WTC11 (cell line): ENCODE measurements at regions not wholly inside any gene's neighbourhood (a gene's known extent, or its start where the extent isn't known, plus 50 kb on each side); places are given as distances from the start of the nearest gene placed in this dataset.

Source experiments
- ATAC-seq: fragments of 200-7000 bp; cut with Tn5 transposase; 2 replicates; pipeline ENCODE4 v1.10.0; 2021; ENCODE audit warnings: mild to moderate bottlenecking, moderate library complexity
- CTCF ChIA-PET: fragments of 300-600 bp; sonication (Branson Sonifier 250); formaldehyde crosslinking; loops from one replicate; lab custom pipeline; 2021; ENCODE audit warnings: antibody characterized with exemption; lab: Charles Lee
- POLR2A ChIA-PET: fragments of 350-600 bp; sonication (Branson Sonifier 250); formaldehyde crosslinking; loops from one replicate; lab custom pipeline; 2021; ENCODE audit warnings: antibody characterized with exemption; lab: Charles Lee
- DNase-seq: peaks from one replicate; pipeline ENCODE4 v3.0.0; 2021; ENCODE audit warnings: low spot score
- H3K27ac Mint-ChIP-seq: 2 replicates; pipeline ENCODE4 v1.8.0; 2021; ENCODE audit warnings: mixed read lengths
- H3K27me3 Mint-ChIP-seq: 2 replicates; pipeline ENCODE4 v1.8.0; 2021; ENCODE audit warnings: low read depth, mild to moderate bottlenecking, moderate library complexity, mixed read lengths
- H3K36me3 Mint-ChIP-seq: 2 replicates; pipeline ENCODE4 v1.8.0; 2021; ENCODE audit warnings: mixed read lengths
- H3K4me1 Mint-ChIP-seq: 2 replicates; pipeline ENCODE4 v1.8.0; 2022; ENCODE audit warnings: mixed read lengths
- H3K4me3 Mint-ChIP-seq: 2 replicates; pipeline ENCODE4 v1.8.0; 2021; ENCODE audit warnings: mild to moderate bottlenecking, moderate library complexity, mixed read lengths
- H3K9me3 Mint-ChIP-seq: 2 replicates; pipeline ENCODE4 v1.8.0; 2021; ENCODE audit warnings: mixed read lengths
- ATF1 ChIP-seq: sonication (generic); formaldehyde crosslinking; IDR thresholded peaks from 2 replicates; pipeline ENCODE4 v1.8.1; 2023; ENCODE audit warnings: mild to moderate bottlenecking, moderate library complexity, missing genetic modification reagents
- CBFB ChIP-seq: sonication (generic); formaldehyde crosslinking; IDR thresholded peaks from 2 replicates; pipeline ENCODE4 v1.8.1; 2022; ENCODE audit warnings: mild to moderate bottlenecking, low read depth, missing genetic modification reagents
- FOXP1 ChIP-seq: sonication (generic); formaldehyde crosslinking; IDR thresholded peaks from 2 replicates; pipeline ENCODE4 v1.8.0; 2022; ENCODE audit warnings: missing genetic modification reagents, mild to moderate bottlenecking, moderate library complexity, borderline replicate concordance
- GABPB1 ChIP-seq: sonication (generic); formaldehyde crosslinking; IDR thresholded peaks from 2 replicates; pipeline ENCODE4 v1.8.1; 2023; ENCODE audit warnings: mild to moderate bottlenecking, missing genetic modification reagents
- NFE2L1 ChIP-seq: sonication (generic); formaldehyde crosslinking; IDR thresholded peaks from 2 replicates; pipeline ENCODE4 v1.8.1; 2023; ENCODE audit warnings: missing genetic modification reagents
- NR2C2 ChIP-seq: sonication (generic); formaldehyde crosslinking; IDR thresholded peaks from 2 replicates; pipeline ENCODE4 v1.8.0; 2022; ENCODE audit warnings: mild to moderate bottlenecking, missing genetic modification reagents
- PRRX2 ChIP-seq: fragments of 250-450 bp; sonication (Bioruptor Pico); IDR thresholded peaks from 2 replicates; pipeline ENCODE4 v1.8.0; 2021; ENCODE audit warnings: mild to moderate bottlenecking
- SMAD3 ChIP-seq: sonication (generic); formaldehyde crosslinking; IDR thresholded peaks from 2 replicates; pipeline ENCODE4 v1.8.0; 2022; ENCODE audit warnings: missing genetic modification reagents, mild to moderate bottlenecking, borderline replicate concordance
- ZNF317 ChIP-seq: sonication (generic); formaldehyde crosslinking; IDR thresholded peaks from 2 replicates; pipeline ENCODE4 v1.8.1; 2023; ENCODE audit warnings: low read depth, mild to moderate bottlenecking, moderate library complexity, missing genetic modification reagents, borderline replicate concordance
- ZNF396 ChIP-seq: fragments of 250-450 bp; sonication (Bioruptor Pico); IDR thresholded peaks from 2 replicates; pipeline ENCODE4 v1.8.0; 2021; ENCODE audit warnings: mild to moderate bottlenecking, moderate library complexity, borderline replicate concordance
- ZNF423 ChIP-seq: fragments of 250-450 bp; sonication (Bioruptor Pico); IDR thresholded peaks from 2 replicates; pipeline ENCODE4 v2.1.2; 2022; ENCODE audit warnings: mild to moderate bottlenecking, moderate library complexity
- TF ChIP-seq, protein P1 (sequence below): sonication (generic); formaldehyde crosslinking; IDR thresholded peaks from 2 replicates; pipeline ENCODE4 v1.8.1; 2023; ENCODE audit warnings: mild to moderate bottlenecking, missing genetic modification reagents
- TF ChIP-seq, protein P2 (sequence below): fragments of 250-450 bp; sonication (Bioruptor Pico); IDR thresholded peaks from 2 replicates; pipeline ENCODE4 v1.8.0; 2021; ENCODE audit warnings: mild to moderate bottlenecking
- TF ChIP-seq, protein P3 (sequence below): sonication (generic); formaldehyde crosslinking; IDR thresholded peaks from 2 replicates; pipeline ENCODE4 v1.8.1; 2022; ENCODE audit warnings: low read depth, mild to moderate bottlenecking, moderate library complexity, missing genetic modification reagents, borderline replicate concordance
- TF ChIP-seq, protein P4 (sequence below): fragments of 200-600 bp; IDR thresholded peaks from 2 replicates; pipeline ENCODE4 v1.8.0; 2022; ENCODE audit warnings: antibody characterized with exemption
- TF ChIP-seq, protein P5 (sequence below): sonication (generic); formaldehyde crosslinking; conservative IDR thresholded peaks from 2 replicates; pipeline ENCODE4 v1.8.1; 2022; ENCODE audit warnings: mild to moderate bottlenecking, missing genetic modification reagents
- TF ChIP-seq, protein P6 (sequence below): sonication (generic); formaldehyde crosslinking; IDR thresholded peaks from 2 replicates; pipeline ENCODE4 v1.8.1; 2023; ENCODE audit warnings: mild to moderate bottlenecking, missing genetic modification reagents, moderate library complexity
- TF ChIP-seq, protein P7 (sequence below): sonication (generic); formaldehyde crosslinking; IDR thresholded peaks from 2 replicates; pipeline ENCODE4 v1.8.0; 2023; ENCODE audit warnings: missing genetic modification reagents
- TF ChIP-seq, protein P8 (sequence below): sonication (generic); formaldehyde crosslinking; conservative IDR thresholded peaks from 2 replicates; pipeline ENCODE4 v1.8.1; 2023; ENCODE audit warnings: mild to moderate bottlenecking, low read depth, missing genetic modification reagents, moderate library complexity

DNA sequence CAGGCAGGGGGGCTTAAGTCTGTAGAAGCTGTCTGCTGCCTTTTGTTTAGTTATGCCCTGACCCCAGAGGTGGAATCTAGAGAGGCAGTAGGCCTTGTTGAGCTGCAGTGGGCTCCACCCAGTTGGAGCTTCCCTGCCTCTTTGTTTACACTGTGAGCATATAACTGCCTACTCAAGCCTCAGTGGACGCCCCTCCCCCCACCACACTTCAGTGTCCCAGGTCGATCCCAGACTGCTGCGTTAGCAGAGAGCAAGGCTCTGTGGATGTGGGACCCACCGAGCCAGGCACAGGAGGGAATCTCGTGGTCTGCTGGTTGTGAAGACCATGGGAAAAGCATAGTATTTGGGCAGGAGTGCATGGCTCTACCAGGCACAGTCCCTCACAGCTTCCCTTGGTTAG lies 446.8 kb upstream of the RARB start:
- ATAC-seq (no peak), DNase-seq (no peak)
- CTCF ChIA-PET, result no interaction called here
- H3K9me3 Mint-ChIP-seq, result peaks cover 13% of the 10 kb centered on the region
- H3K27me3 Mint-ChIP-seq, result no peaks in the 10 kb centered on the region
- no peaks in the 10 kb centered on the region for H3K4me1 Mint-ChIP-seq
- H3K4me3 Mint-ChIP-seq, result no peak overlapping the region
- H3K27ac Mint-ChIP-seq, result no peak overlapping the region
- POLR2A ChIA-PET, result no interaction called here
- TF ChIP-seq, protein P1, sequence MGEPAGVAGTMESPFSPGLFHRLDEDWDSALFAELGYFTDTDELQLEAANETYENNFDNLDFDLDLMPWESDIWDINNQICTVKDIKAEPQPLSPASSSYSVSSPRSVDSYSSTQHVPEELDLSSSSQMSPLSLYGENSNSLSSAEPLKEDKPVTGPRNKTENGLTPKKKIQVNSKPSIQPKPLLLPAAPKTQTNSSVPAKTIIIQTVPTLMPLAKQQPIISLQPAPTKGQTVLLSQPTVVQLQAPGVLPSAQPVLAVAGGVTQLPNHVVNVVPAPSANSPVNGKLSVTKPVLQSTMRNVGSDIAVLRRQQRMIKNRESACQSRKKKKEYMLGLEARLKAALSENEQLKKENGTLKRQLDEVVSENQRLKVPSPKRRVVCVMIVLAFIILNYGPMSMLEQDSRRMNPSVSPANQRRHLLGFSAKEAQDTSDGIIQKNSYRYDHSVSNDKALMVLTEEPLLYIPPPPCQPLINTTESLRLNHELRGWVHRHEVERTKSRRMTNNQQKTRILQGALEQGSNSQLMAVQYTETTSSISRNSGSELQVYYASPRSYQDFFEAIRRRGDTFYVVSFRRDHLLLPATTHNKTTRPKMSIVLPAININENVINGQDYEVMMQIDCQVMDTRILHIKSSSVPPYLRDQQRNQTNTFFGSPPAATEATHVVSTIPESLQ (CRISPR knock-in tag), result no peak
- TF ChIP-seq SMAD3 (CRISPR knock-in tag) (no peak), NFE2L1 (CRISPR knock-in tag) (no peak), CBFB (CRISPR knock-in tag) (no peak), NR2C2 (CRISPR knock-in tag) (no peak), ATF1 (CRISPR knock-in tag) (no peak), GABPB1 (no peak), FOXP1 (CRISPR knock-in tag) (no peak)
- TF ChIP-seq, protein P2, sequence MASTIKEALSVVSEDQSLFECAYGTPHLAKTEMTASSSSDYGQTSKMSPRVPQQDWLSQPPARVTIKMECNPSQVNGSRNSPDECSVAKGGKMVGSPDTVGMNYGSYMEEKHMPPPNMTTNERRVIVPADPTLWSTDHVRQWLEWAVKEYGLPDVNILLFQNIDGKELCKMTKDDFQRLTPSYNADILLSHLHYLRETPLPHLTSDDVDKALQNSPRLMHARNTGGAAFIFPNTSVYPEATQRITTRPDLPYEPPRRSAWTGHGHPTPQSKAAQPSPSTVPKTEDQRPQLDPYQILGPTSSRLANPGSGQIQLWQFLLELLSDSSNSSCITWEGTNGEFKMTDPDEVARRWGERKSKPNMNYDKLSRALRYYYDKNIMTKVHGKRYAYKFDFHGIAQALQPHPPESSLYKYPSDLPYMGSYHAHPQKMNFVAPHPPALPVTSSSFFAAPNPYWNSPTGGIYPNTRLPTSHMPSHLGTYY (CRISPR knock-in tag), result no peak
- TF ChIP-seq, protein P3, sequence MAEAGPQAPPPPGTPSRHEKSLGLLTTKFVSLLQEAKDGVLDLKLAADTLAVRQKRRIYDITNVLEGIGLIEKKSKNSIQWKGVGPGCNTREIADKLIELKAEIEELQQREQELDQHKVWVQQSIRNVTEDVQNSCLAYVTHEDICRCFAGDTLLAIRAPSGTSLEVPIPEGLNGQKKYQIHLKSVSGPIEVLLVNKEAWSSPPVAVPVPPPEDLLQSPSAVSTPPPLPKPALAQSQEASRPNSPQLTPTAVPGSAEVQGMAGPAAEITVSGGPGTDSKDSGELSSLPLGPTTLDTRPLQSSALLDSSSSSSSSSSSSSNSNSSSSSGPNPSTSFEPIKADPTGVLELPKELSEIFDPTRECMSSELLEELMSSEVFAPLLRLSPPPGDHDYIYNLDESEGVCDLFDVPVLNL (CRISPR knock-in tag), result no peak
- TF ChIP-seq, protein P4, sequence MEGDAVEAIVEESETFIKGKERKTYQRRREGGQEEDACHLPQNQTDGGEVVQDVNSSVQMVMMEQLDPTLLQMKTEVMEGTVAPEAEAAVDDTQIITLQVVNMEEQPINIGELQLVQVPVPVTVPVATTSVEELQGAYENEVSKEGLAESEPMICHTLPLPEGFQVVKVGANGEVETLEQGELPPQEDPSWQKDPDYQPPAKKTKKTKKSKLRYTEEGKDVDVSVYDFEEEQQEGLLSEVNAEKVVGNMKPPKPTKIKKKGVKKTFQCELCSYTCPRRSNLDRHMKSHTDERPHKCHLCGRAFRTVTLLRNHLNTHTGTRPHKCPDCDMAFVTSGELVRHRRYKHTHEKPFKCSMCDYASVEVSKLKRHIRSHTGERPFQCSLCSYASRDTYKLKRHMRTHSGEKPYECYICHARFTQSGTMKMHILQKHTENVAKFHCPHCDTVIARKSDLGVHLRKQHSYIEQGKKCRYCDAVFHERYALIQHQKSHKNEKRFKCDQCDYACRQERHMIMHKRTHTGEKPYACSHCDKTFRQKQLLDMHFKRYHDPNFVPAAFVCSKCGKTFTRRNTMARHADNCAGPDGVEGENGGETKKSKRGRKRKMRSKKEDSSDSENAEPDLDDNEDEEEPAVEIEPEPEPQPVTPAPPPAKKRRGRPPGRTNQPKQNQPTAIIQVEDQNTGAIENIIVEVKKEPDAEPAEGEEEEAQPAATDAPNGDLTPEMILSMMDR, result no peak
- TF ChIP-seq, protein P5, sequence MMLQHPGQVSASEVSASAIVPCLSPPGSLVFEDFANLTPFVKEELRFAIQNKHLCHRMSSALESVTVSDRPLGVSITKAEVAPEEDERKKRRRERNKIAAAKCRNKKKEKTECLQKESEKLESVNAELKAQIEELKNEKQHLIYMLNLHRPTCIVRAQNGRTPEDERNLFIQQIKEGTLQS (CRISPR knock-in tag), result no peak
- TF ChIP-seq, protein P6, sequence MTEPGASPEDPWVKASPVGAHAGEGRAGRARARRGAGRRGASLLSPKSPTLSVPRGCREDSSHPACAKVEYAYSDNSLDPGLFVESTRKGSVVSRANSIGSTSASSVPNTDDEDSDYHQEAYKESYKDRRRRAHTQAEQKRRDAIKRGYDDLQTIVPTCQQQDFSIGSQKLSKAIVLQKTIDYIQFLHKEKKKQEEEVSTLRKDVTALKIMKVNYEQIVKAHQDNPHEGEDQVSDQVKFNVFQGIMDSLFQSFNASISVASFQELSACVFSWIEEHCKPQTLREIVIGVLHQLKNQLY (CRISPR knock-in tag), result no peak
- TF ChIP-seq, all 79 proteins: peak for 0
- no peaks in the 10 kb centered on the region for H3K36me3 Mint-ChIP-seq

DNA sequence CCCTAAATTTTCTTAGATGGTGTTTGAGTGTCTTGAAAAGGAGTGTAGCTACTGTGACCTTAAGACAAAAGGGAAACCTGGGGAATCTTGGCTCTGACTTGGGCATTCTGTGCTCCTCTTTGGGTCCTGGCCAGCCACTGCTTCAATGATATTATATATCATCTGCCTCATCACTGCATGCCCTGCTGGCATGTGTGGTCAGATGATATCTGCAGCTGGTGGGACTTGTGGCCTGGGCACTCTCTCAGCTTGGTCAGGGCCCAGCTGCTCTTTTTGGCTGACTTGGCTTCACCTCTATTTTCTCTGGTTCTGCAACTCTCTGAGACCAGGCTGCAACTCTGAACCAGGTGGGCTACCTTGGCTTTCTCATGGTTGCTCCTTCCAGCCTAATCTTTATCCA lies 446.1 kb upstream of the RARB start:
- no peak overlapping the region for H3K4me3 Mint-ChIP-seq
- peaks cover 11% of the 10 kb centered on the region for H3K9me3 Mint-ChIP-seq
- peaks cover 5% of the 10 kb centered on the region for H3K4me1 Mint-ChIP-seq
- DNase-seq (no peak), ATAC-seq (no peak)
- H3K27me3 Mint-ChIP-seq, result no peaks in the 10 kb centered on the region
- CTCF ChIA-PET, result interaction anchor here (0.9 kb wide), 1 partner anchor 611 kb away, joined by 3 read pairs; no protein-coding TSS in a partner anchor
- POLR2A ChIA-PET, result no interaction called here
- TF ChIP-seq, protein P7, sequence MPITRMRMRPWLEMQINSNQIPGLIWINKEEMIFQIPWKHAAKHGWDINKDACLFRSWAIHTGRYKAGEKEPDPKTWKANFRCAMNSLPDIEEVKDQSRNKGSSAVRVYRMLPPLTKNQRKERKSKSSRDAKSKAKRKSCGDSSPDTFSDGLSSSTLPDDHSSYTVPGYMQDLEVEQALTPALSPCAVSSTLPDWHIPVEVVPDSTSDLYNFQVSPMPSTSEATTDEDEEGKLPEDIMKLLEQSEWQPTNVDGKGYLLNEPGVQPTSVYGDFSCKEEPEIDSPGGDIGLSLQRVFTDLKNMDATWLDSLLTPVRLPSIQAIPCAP (CRISPR knock-in tag), result no peak
- TF ChIP-seq, protein P5 (CRISPR knock-in tag), result no peak
- no peak for TF ChIP-seq ZNF423
- TF ChIP-seq PRRX2 (CRISPR knock-in tag), result no peak
- TF ChIP-seq, protein P1 (CRISPR knock-in tag), result no peak
- TF ChIP-seq ZNF317 (CRISPR knock-in tag), result no peak
- no peak for TF ChIP-seq ZNF396
- TF ChIP-seq, protein P8, sequence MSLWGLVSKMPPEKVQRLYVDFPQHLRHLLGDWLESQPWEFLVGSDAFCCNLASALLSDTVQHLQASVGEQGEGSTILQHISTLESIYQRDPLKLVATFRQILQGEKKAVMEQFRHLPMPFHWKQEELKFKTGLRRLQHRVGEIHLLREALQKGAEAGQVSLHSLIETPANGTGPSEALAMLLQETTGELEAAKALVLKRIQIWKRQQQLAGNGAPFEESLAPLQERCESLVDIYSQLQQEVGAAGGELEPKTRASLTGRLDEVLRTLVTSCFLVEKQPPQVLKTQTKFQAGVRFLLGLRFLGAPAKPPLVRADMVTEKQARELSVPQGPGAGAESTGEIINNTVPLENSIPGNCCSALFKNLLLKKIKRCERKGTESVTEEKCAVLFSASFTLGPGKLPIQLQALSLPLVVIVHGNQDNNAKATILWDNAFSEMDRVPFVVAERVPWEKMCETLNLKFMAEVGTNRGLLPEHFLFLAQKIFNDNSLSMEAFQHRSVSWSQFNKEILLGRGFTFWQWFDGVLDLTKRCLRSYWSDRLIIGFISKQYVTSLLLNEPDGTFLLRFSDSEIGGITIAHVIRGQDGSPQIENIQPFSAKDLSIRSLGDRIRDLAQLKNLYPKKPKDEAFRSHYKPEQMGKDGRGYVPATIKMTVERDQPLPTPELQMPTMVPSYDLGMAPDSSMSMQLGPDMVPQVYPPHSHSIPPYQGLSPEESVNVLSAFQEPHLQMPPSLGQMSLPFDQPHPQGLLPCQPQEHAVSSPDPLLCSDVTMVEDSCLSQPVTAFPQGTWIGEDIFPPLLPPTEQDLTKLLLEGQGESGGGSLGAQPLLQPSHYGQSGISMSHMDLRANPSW (CRISPR knock-in tag), result no peak
- no peaks in the 10 kb centered on the region for H3K36me3 Mint-ChIP-seq
- no peak overlapping the region for H3K27ac Mint-ChIP-seq
